ENCODE measurements at regions not wholly inside any gene's neighbourhood (a gene's known extent, or its start where the extent isn't known, plus 50 kb on each side); places are given as distances from the start of the nearest gene placed in this dataset.

- TF ChIP-seq EP300 (IDR thresholded peaks at IDR 0.05) (no peak), POLR2AphosphoS5 (IDR thresholded peaks at IDR 0.05) (no peak), POLR2A (IDR thresholded peaks at IDR 0.05) (no peak)
- TF ChIP-seq, protein P1, sequence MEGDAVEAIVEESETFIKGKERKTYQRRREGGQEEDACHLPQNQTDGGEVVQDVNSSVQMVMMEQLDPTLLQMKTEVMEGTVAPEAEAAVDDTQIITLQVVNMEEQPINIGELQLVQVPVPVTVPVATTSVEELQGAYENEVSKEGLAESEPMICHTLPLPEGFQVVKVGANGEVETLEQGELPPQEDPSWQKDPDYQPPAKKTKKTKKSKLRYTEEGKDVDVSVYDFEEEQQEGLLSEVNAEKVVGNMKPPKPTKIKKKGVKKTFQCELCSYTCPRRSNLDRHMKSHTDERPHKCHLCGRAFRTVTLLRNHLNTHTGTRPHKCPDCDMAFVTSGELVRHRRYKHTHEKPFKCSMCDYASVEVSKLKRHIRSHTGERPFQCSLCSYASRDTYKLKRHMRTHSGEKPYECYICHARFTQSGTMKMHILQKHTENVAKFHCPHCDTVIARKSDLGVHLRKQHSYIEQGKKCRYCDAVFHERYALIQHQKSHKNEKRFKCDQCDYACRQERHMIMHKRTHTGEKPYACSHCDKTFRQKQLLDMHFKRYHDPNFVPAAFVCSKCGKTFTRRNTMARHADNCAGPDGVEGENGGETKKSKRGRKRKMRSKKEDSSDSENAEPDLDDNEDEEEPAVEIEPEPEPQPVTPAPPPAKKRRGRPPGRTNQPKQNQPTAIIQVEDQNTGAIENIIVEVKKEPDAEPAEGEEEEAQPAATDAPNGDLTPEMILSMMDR (IDR thresholded peaks at IDR 0.05) = no peak
- Histone ChIP-seq H3K27ac (no peak overlapping the region), H3K9me3 (no peaks in the 10 kb centered on the region), H3K36me3 (no peaks in the 10 kb centered on the region), H3K4me3 (no peak overlapping the region), H3K4me1 (no peaks in the 10 kb centered on the region), H3K27me3 (no peaks in the 10 kb centered on the region)
- no peak for DNase-seq
- 41 to 55% (median 43%) methylated on average over 1 of the region's 1 CpG for WGBS, 5 donors
- intact Hi-C loops (cut with DNase I; ENCODE audit: low total_unique reads) = no loop called here
These were observed 411.2 kb downstream of the ETV1 start for GRCh38 chr7:13578294-13578693.

GRCh38 chr7:13581097-13581496 is 408.4 kb downstream of the ETV1 start:
- Histone ChIP-seq H3K4me1 (no peaks in the 10 kb centered on the region), H3K36me3 (no peaks in the 10 kb centered on the region), H3K4me3 (no peak overlapping the region), H3K27ac (no peak overlapping the region), H3K27me3 (no peaks in the 10 kb centered on the region), H3K9me3 (peaks cover 0 to under 1% (median 0%) of the 10 kb centered on the region in 4 donors)
- TF ChIP-seq EP300 (IDR thresholded peaks at IDR 0.05) = no peak
- TF ChIP-seq POLR2AphosphoS5 (IDR thresholded peaks at IDR 0.05) = no peak
- TF ChIP-seq POLR2A (IDR thresholded peaks at IDR 0.05) = no peak
- TF ChIP-seq, protein P1 (IDR thresholded peaks at IDR 0.05) = no peak
- intact Hi-C loops (cut with DNase I; ENCODE audit: low total_unique reads) = no loop called here
- no peak for DNase-seq

GRCh38 chr7:13593854-13594253 is 395.6 kb downstream of the ETV1 start:
- no peak for DNase-seq
- Histone ChIP-seq H3K9me3 (no peaks in the 10 kb centered on the region), H3K4me3 (no peak overlapping the region), H3K4me1 (no peaks in the 10 kb centered on the region), H3K36me3 (no peaks in the 10 kb centered on the region), H3K27ac (no peak overlapping the region), H3K27me3 (no peaks in the 10 kb centered on the region)
- no peak for TF ChIP-seq POLR2A (IDR thresholded peaks at IDR 0.05)
- no peak for TF ChIP-seq EP300 (IDR thresholded peaks at IDR 0.05)
- TF ChIP-seq, protein P1 (IDR thresholded peaks at IDR 0.05) = no peak
- TF ChIP-seq POLR2AphosphoS5 (IDR thresholded peaks at IDR 0.05) = no peak
- 53 to 71% (median 63%) methylated on average over 2 of the region's 2 CpGs for WGBS, 5 donors
- intact Hi-C loops (cut with DNase I; ENCODE audit: low total_unique reads) = no loop called here

DNA sequence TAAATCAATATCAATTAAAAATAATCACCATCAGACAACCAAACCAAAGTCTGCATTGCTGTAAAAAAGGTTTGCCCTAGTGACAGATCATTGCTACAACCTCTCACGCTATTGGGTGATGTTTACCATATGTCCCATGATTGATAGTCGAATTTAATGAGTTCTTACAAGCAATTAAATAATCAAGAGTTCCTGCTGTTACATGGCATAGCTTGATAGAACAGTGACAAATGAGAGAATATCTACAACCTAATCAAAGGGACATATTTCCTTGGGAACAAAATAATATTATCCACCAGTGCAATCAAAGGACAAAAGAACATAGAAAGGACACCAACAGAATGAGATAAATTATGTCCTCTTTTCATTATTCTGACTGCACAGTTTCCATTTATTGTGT is 387.4 kb downstream of the ETV1 start:
- TF ChIP-seq, protein P1 (IDR thresholded peaks at IDR 0.05) = no peak
- TF ChIP-seq POLR2AphosphoS5 (IDR thresholded peaks at IDR 0.05) (no peak), EP300 (IDR thresholded peaks at IDR 0.05) (no peak), POLR2A (IDR thresholded peaks at IDR 0.05) (no peak)
- peak in 1 of 2 donors; percentile 16 for DNase-seq
- no peaks in the 10 kb centered on the region for H3K4me1 ChIP-seq
- intact Hi-C loops (cut with DNase I; ENCODE audit: low total_unique reads) = no loop called here
- H3K27me3 ChIP-seq = no peaks in the 10 kb centered on the region
- no peaks in the 10 kb centered on the region for H3K36me3 ChIP-seq
- 58 to 72% (median 69%) methylated on average over 2 of the region's 2 CpGs for whole genome bisulfite sequencing, 5 donors
- no peak overlapping the region for H3K4me3 ChIP-seq
- H3K27ac ChIP-seq = no peak overlapping the region
- no peaks in the 10 kb centered on the region for H3K9me3 ChIP-seq

Data from stomach (tissue), 8 donors.